ENCODE measurements at regions not wholly inside any gene's neighbourhood (a gene's known extent, or its start where the extent isn't known, plus 50 kb on each side); places are given as distances from the start of the nearest gene placed in this dataset.
"Not testable (repeated sequence)": the region's sequence is repeated elsewhere in the genome, so short reads cannot be mapped to it uniquely, and the experiment has no call there.

DNA sequence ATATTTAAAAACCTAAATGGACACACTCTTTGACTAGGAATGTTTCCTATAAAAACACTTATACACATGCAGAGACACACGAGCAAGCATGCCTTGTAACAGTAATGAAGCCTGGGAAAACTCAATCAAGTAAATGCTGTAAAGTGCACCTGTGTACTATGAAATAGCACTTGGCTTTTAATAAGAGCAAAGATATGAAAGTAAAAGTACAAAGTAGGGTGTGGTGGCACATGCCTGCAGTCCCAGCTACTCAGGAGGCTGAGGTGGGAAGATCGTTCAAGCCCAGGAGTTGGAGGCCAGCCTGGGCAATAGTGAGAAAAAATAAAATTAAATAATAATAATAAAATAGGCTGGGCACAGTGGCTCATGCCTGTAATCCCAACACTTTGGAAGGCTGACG, 166.9 kb upstream of the GRK3 start:
- H2AFZ ChIP-seq (ENCODE audit: low read depth, low read length), result no peak overlapping the region
- WGBS, result 96% methylated on average over 2 of the region's 3 CpGs

DNA sequence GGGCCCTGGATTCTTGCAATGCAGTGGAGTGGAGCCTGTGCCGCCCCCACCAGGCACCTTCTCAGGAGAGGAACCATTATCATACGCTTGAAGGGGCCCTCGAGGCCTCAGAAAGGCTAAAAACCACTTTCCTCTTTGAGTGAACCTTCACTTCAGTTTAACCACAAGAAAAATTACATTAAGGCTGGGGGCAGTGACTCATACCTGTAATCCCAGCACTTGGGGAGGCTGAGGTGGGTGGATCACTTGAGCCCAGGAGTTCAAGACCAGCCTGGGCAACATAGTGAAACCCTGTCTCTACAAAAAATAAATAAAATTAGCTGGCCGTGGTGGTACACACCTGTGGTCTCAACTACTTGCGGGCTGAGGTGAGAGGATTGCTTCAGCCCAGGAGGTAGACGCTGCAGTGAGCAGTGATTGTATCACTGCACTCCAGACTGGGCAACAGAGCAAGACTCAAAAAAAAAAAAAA, 165.8 kb upstream of the GRK3 start:
- not testable (repeated sequence) for H3K23ac ChIP-seq (ENCODE audit: low read length in 2 of 2); H3K18ac ChIP-seq (ENCODE audit: low read depth in 1 of 2, low read length in 2 of 2); H4K91ac ChIP-seq (ENCODE audit: low read length); H2BK15ac ChIP-seq (ENCODE audit: low read depth, poor library complexity, severe bottlenecking); H3K9ac ChIP-seq (ENCODE audit: low read length); H2BK120ac ChIP-seq (ENCODE audit: low read depth, low read length); H3K14ac ChIP-seq (ENCODE audit: low read length in 2 of 2); H3K27ac ChIP-seq (ENCODE audit: low read length, poor library complexity, severe bottlenecking); H3K4me2 ChIP-seq (ENCODE audit: low read length, poor library complexity, severe bottlenecking); H2BK5ac ChIP-seq (ENCODE audit: low read depth, low read length, poor library complexity, severe bottlenecking); H3K27me3 ChIP-seq (ENCODE audit: control insufficient read depth in 1 of 2, insufficient read depth in 1 of 2, low read length in 2 of 2); H3K36me3 ChIP-seq (ENCODE audit: control insufficient read depth in 1 of 2, insufficient read depth in 2 of 2, low read depth in 1 of 2, low read length in 2 of 2); H4K8ac ChIP-seq (ENCODE audit: low read length); H3K4me3 ChIP-seq (ENCODE audit: insufficient read depth in 1 of 2, low read depth in 1 of 2, low read length in 2 of 2); H2AK5ac ChIP-seq (ENCODE audit: low read length, severe bottlenecking); H2BK12ac ChIP-seq (ENCODE audit: low read length in 2 of 2); H3K4ac ChIP-seq (ENCODE audit: low read depth in 1 of 2, low read length in 2 of 2); H2AFZ ChIP-seq (ENCODE audit: low read depth, low read length); H3K9me3 ChIP-seq (ENCODE audit: control insufficient read depth, low read length)
- WGBS, result 72% methylated on average over 6 of the region's 6 CpGs
- DNase-seq, result peak; percentile 35
- Histone ChIP-seq H3K79me1 (replicated peaks; ENCODE audit: low read length, poor library complexity, severe bottlenecking) (peaks cover 29% of the 10 kb centered on the region), H3K4me1 (ENCODE audit: control insufficient read depth, insufficient read depth, low read depth, low read length) (peaks cover 38% of the 10 kb centered on the region)

More for the DNA sequence above, 166.9 kb upstream of the GRK3 start:
- Histone ChIP-seq H3K9ac (ENCODE audit: low read length) (no peak overlapping the region), H2BK120ac (ENCODE audit: low read depth, low read length) (no peak overlapping the region), H3K23ac (ENCODE audit: low read length in 2 of 2) (no peak overlapping the region), H3K4me2 (ENCODE audit: low read length, poor library complexity, severe bottlenecking) (no peak overlapping the region), H3K36me3 (ENCODE audit: control insufficient read depth in 1 of 2, insufficient read depth in 2 of 2, low read depth in 1 of 2, low read length in 2 of 2) (peaks cover 0 to 9% of the 10 kb centered on the region in 2 experiments), H2BK12ac (ENCODE audit: low read length in 2 of 2) (no peak overlapping the region), H3K18ac (ENCODE audit: low read depth in 1 of 2, low read length in 2 of 2) (no peak overlapping the region), H3K9me3 (ENCODE audit: control insufficient read depth, low read length) (no peaks in the 10 kb centered on the region), H3K4me3 (ENCODE audit: insufficient read depth in 1 of 2, low read depth in 1 of 2, low read length in 2 of 2) (no peak overlapping the region), H4K91ac (ENCODE audit: low read length) (no peak overlapping the region), H3K79me1 (replicated peaks; ENCODE audit: low read length, poor library complexity, severe bottlenecking) (peaks cover 36% of the 10 kb centered on the region), H2BK5ac (ENCODE audit: low read depth, low read length, poor library complexity, severe bottlenecking) (no peak overlapping the region), H4K8ac (ENCODE audit: low read length) (no peak overlapping the region), H2BK15ac (ENCODE audit: low read depth, poor library complexity, severe bottlenecking) (no peak overlapping the region), H3K14ac (ENCODE audit: low read length in 2 of 2) (no peak overlapping the region), H3K4ac (ENCODE audit: low read depth in 1 of 2, low read length in 2 of 2) (no peak overlapping the region), H2AK5ac (ENCODE audit: low read length, severe bottlenecking) (no peak overlapping the region), H3K27me3 (ENCODE audit: control insufficient read depth in 1 of 2, insufficient read depth in 1 of 2, low read length in 2 of 2) (no peaks in the 10 kb centered on the region), H3K4me1 (ENCODE audit: control insufficient read depth, insufficient read depth, low read depth, low read length) (peaks cover 32% of the 10 kb centered on the region), H3K27ac (ENCODE audit: low read length, poor library complexity, severe bottlenecking) (no peak overlapping the region)
- DNase-seq, result no peak

DNA sequence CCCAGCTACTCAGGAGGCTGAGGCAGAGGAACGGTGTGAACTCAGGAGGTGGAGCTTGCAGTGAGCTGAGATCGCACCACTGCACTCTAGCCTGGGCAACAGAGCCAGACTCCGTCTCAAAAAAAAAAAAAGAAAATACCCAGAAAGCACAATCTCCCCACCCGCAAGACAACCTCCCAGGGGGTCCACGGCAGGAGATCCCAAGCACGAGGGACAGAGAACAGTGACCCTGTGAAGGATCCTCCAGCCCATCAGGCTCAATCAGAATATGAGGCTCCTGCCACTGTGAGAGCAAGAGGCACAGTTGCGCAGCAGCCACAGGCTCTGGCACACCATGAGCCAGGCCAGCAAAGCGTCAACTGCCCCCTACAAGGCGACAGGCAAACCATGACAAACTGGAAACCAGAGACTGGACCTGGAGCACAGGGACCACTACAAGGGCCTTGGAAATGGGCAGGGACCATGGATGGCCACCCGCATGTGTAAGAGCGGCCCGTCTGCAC, 164.8 kb upstream of the GRK3 start:
- Histone ChIP-seq H3K4ac (ENCODE audit: low read depth in 1 of 2, low read length in 2 of 2) (peak overlapping the region in 1 of 2 experiments; percentile 17), H4K91ac (ENCODE audit: low read length) (peak overlapping the region; percentile 14), H2BK12ac (ENCODE audit: low read length in 2 of 2) (peak overlapping the region in 1 of 2 experiments; percentile 75), H2BK5ac (ENCODE audit: low read depth, low read length, poor library complexity, severe bottlenecking) (no peak overlapping the region), H3K27ac (ENCODE audit: low read length, poor library complexity, severe bottlenecking) (no peak overlapping the region), H3K79me1 (replicated peaks; ENCODE audit: low read length, poor library complexity, severe bottlenecking) (peaks cover 24% of the 10 kb centered on the region), H2BK120ac (ENCODE audit: low read depth, low read length) (no peak overlapping the region), H3K9me3 (ENCODE audit: control insufficient read depth, low read length) (no peaks in the 10 kb centered on the region), H3K14ac (ENCODE audit: low read length in 2 of 2) (peak overlapping the region in 1 of 2 experiments; percentile 75), H3K9ac (ENCODE audit: low read length) (no peak overlapping the region), H3K27me3 (ENCODE audit: control insufficient read depth in 1 of 2, insufficient read depth in 1 of 2, low read length in 2 of 2) (no peaks in the 10 kb centered on the region), H3K23ac (ENCODE audit: low read length in 2 of 2) (no peak overlapping the region), H4K8ac (ENCODE audit: low read length) (no peak overlapping the region), H2AFZ (ENCODE audit: low read depth, low read length) (no peak overlapping the region), H2BK15ac (ENCODE audit: low read depth, poor library complexity, severe bottlenecking) (no peak overlapping the region), H3K4me1 (ENCODE audit: control insufficient read depth, insufficient read depth, low read depth, low read length) (peaks cover 47% of the 10 kb centered on the region), H2AK5ac (ENCODE audit: low read length, severe bottlenecking) (peak overlapping the region; percentile 23), H3K4me2 (ENCODE audit: low read length, poor library complexity, severe bottlenecking) (no peak overlapping the region), H3K18ac (ENCODE audit: low read depth in 1 of 2, low read length in 2 of 2) (peak overlapping the region in 1 of 2 experiments; percentile 50), H3K4me3 (ENCODE audit: insufficient read depth in 1 of 2, low read depth in 1 of 2, low read length in 2 of 2) (no peak overlapping the region), H3K36me3 (ENCODE audit: control insufficient read depth in 1 of 2, insufficient read depth in 2 of 2, low read depth in 1 of 2, low read length in 2 of 2) (no peaks in the 10 kb centered on the region)
- WGBS, result 93% methylated on average over 11 of the region's 12 CpGs
- no peak for DNase-seq

DNA sequence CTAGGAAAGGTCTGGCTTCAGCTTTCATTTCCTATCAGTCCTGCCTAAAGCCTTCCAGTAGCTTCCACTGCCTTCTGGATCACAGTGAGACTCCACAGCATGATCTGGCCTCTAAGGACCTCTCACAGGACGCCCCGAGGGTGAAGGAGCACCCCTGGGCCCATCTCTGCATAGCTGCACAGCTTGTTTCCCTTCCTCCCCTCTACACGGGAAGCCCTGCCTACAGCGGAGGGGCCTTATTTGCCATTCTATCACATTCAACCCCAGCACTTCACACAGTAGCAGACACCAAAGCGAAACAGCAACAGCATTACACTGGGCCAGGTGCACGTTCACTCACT, 162.3 kb upstream of the GRK3 start:
- Histone ChIP-seq H3K36me3 (ENCODE audit: control insufficient read depth in 1 of 2, insufficient read depth in 2 of 2, low read depth in 1 of 2, low read length in 2 of 2) (no peaks in the 10 kb centered on the region), H2BK5ac (ENCODE audit: low read depth, low read length, poor library complexity, severe bottlenecking) (no peak overlapping the region), H2AFZ (ENCODE audit: low read depth, low read length) (no peak overlapping the region), H2AK5ac (ENCODE audit: low read length, severe bottlenecking) (peak overlapping the region; percentile 73), H3K14ac (ENCODE audit: low read length in 2 of 2) (peak overlapping the region in 1 of 2 experiments; percentile 76), H2BK12ac (ENCODE audit: low read length in 2 of 2) (no peak overlapping the region), H3K4ac (ENCODE audit: low read depth in 1 of 2, low read length in 2 of 2) (no peak overlapping the region), H3K27me3 (ENCODE audit: control insufficient read depth in 1 of 2, insufficient read depth in 1 of 2, low read length in 2 of 2) (no peaks in the 10 kb centered on the region), H3K4me2 (ENCODE audit: low read length, poor library complexity, severe bottlenecking) (no peak overlapping the region), H4K8ac (ENCODE audit: low read length) (no peak overlapping the region), H2BK15ac (ENCODE audit: low read depth, poor library complexity, severe bottlenecking) (no peak overlapping the region), H3K79me1 (replicated peaks; ENCODE audit: low read length, poor library complexity, severe bottlenecking) (peaks cover 17% of the 10 kb centered on the region), H3K9ac (ENCODE audit: low read length) (no peak overlapping the region), H3K27ac (ENCODE audit: low read length, poor library complexity, severe bottlenecking) (no peak overlapping the region), H4K91ac (ENCODE audit: low read length) (no peak overlapping the region), H2BK120ac (ENCODE audit: low read depth, low read length) (no peak overlapping the region), H3K18ac (ENCODE audit: low read depth in 1 of 2, low read length in 2 of 2) (peak overlapping the region in 1 of 2 experiments; percentile 1), H3K9me3 (ENCODE audit: control insufficient read depth, low read length) (no peaks in the 10 kb centered on the region), H3K23ac (ENCODE audit: low read length in 2 of 2) (no peak overlapping the region), H3K4me1 (ENCODE audit: control insufficient read depth, insufficient read depth, low read depth, low read length) (peaks cover 49% of the 10 kb centered on the region), H3K4me3 (ENCODE audit: insufficient read depth in 1 of 2, low read depth in 1 of 2, low read length in 2 of 2) (no peak overlapping the region)
- no peak for DNase-seq
- 97% methylated on average over 6 of the region's 6 CpGs for WGBS
